Hepatocyte (in vitro differentiated cells): ENCODE measurements at regions not wholly inside any gene's neighbourhood (a gene's known extent, or its start where the extent isn't known, plus 50 kb on each side); places are given as distances from the start of the nearest gene placed in this dataset.

Source experiments
- DNase-seq: peaks from one replicate; pipeline ENCODE4 v3.0.0-alpha.2; 2016; ENCODE audit warnings: low spot score
- H2AFZ ChIP-seq: fragments of 200-600 bp; sonication (generic); 2 replicates; pipeline ENCODE4 v1.6.0; 2016; ENCODE audit warnings: antibody characterized with exemption, mild to moderate bottlenecking
- H3K27ac ChIP-seq: fragments of 200-600 bp; sonication (generic); 2 replicates; pipeline ENCODE4 v1.5.1; 2016; ENCODE audit warnings: mild to moderate bottlenecking
- H3K27me3 ChIP-seq: fragments of 200-600 bp; sonication (generic); 2 replicates; pipeline ENCODE4 v1.6.1; 2016
- H3K36me3 ChIP-seq: fragments of 200-600 bp; sonication (generic); replicated peaks from 2 replicates; pipeline ENCODE4 v1.5.1; 2016; ENCODE audit warnings: low read depth; ENCODE audit not compliant: insufficient read depth
- H3K4me1 ChIP-seq: fragments of 200-600 bp; sonication (generic); 2 replicates; pipeline ENCODE4 v1.5.1; 2016; ENCODE audit warnings: mild to moderate bottlenecking, moderate library complexity; ENCODE audit not compliant: insufficient read depth
- H3K4me2 ChIP-seq: fragments of 200-600 bp; sonication (generic); 2 replicates; pipeline ENCODE4 v1.6.0; 2016
- H3K4me3 ChIP-seq: fragments of 200-600 bp; sonication (generic); 2 replicates; pipeline ENCODE4 v1.5.1; 2016; ENCODE audit warnings: mild to moderate bottlenecking
- H3K79me2 ChIP-seq: fragments of 200-600 bp; sonication (generic); 2 replicates; pipeline ENCODE4 v1.6.0; 2017; ENCODE audit warnings: mild to moderate bottlenecking
- H3K9me2 ChIP-seq: fragments of 200-600 bp; sonication (generic); replicated peaks from 2 replicates; pipeline ENCODE4 v1.6.0; 2017; ENCODE audit warnings: mild to moderate bottlenecking; ENCODE audit not compliant: insufficient read depth
- H3K9me3 ChIP-seq: fragments of 200-600 bp; sonication (generic); 2 replicates; pipeline ENCODE4 v1.5.1; 2016; ENCODE audit warnings: low read depth, mild to moderate bottlenecking
- H4K20me1 ChIP-seq: fragments of 200-600 bp; sonication (generic); 2 replicates; pipeline ENCODE4 v1.6.0; 2016; ENCODE audit warnings: mild to moderate bottlenecking; ENCODE audit not compliant: insufficient read depth, poor library complexity, severe bottlenecking
- EZH2 ChIP-seq: fragments of 200-600 bp; sonication (generic); IDR thresholded peaks from 2 replicates; pipeline ENCODE4 v1.6.1; 2016; ENCODE audit warnings: antibody characterized with exemption, mild to moderate bottlenecking, borderline replicate concordance
- EZH2phosphoT487 ChIP-seq: fragments of 200-600 bp; sonication (generic); IDR thresholded peaks from one replicate; pipeline ENCODE4 v1.6.1; 2018; ENCODE audit warnings: antibody characterized with exemption, mild to moderate bottlenecking, low read depth, moderate library complexity; ENCODE audit not compliant: unreplicated experiment, severe bottlenecking
- WGBS: methylation state at CpG from one replicate; pipeline ENCODE4 v1.1.6; 2016; ENCODE audit warnings: low lambda C conversion rate; ENCODE audit errors: missing lambda C conversion rate; 5-methylcytosine and 5-hydroxymethylcytosine counted together
- TF ChIP-seq, protein P1 (sequence below): fragments of 200-600 bp; sonication (generic); IDR thresholded peaks from 2 replicates; pipeline ENCODE4 v1.5.1; 2016; ENCODE audit warnings: antibody characterized with exemption, mild to moderate bottlenecking; ENCODE audit not compliant: poor library complexity

DNA sequence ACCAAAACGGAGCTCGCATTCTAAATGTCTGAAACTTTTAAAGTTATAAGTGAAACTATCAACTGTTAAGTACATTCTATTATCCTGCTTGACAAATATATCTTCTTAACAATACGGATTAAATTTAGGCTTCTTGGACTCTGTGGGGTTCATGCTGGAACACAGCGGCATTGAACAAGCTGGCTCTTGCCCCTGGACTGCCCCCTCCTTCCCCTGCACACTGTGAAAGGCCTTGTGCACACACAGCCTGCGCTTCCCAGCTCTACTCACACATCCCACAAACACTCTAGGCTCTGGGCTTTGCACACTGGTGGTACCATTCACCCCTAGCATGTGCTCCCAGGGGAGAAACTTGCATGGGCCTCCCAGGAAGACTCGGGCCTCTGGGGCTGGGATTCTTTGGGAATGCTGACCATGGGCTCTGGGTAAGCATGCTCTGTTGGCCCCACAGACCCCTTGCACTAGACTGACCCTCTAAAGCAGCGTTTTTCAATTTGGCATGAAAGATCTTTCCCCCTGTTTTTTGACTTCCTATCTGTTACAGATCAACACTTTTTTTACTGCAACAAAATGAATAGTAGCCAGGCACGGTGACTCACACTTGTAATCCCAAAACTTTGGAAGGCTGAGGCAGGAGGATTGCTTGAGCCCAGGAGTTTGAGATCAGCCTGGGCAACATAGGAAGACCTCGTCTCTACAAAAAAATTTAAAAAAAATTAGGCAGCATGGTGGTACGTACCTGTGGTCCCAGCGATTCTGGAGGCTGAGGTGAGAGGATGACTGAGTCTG lies 96.2 kb upstream of the CPM start:
- H3K27me3 ChIP-seq: no peaks in the 10 kb centered on the region
- WGBS: 87% methylated on average over 11 of the region's 11 CpGs
- no peak overlapping the region for H3K4me3 ChIP-seq
- no peaks in the 10 kb centered on the region for H3K9me3 ChIP-seq
- H3K4me2 ChIP-seq: no peak overlapping the region
- H2AFZ ChIP-seq: no peak overlapping the region
- no peaks in the 10 kb centered on the region for H4K20me1 ChIP-seq
- TF ChIP-seq EZH2: no peak
- DNase-seq: no peak
- no peaks in the 10 kb centered on the region for H3K9me2 ChIP-seq
- H3K4me1 ChIP-seq: no peaks in the 10 kb centered on the region
- no peak overlapping the region for H3K27ac ChIP-seq
- no peaks in the 10 kb centered on the region for H3K36me3 ChIP-seq
- H3K79me2 ChIP-seq: no peaks in the 10 kb centered on the region

- no peaks in the 10 kb centered on the region for H3K4me1 ChIP-seq
- DNase-seq: no peak
- no peaks in the 10 kb centered on the region for H3K9me3 ChIP-seq
- no peak overlapping the region for H3K27ac ChIP-seq
- H3K79me2 ChIP-seq: no peaks in the 10 kb centered on the region
- WGBS: 91% methylated on average over 2 of the region's 2 CpGs
- TF ChIP-seq, protein P1, sequence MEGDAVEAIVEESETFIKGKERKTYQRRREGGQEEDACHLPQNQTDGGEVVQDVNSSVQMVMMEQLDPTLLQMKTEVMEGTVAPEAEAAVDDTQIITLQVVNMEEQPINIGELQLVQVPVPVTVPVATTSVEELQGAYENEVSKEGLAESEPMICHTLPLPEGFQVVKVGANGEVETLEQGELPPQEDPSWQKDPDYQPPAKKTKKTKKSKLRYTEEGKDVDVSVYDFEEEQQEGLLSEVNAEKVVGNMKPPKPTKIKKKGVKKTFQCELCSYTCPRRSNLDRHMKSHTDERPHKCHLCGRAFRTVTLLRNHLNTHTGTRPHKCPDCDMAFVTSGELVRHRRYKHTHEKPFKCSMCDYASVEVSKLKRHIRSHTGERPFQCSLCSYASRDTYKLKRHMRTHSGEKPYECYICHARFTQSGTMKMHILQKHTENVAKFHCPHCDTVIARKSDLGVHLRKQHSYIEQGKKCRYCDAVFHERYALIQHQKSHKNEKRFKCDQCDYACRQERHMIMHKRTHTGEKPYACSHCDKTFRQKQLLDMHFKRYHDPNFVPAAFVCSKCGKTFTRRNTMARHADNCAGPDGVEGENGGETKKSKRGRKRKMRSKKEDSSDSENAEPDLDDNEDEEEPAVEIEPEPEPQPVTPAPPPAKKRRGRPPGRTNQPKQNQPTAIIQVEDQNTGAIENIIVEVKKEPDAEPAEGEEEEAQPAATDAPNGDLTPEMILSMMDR: no peak
- TF ChIP-seq EZH2phosphoT487 (no peak), EZH2 (no peak)
- no peak overlapping the region for H3K4me3 ChIP-seq
- H3K36me3 ChIP-seq: no peaks in the 10 kb centered on the region
- no peaks in the 10 kb centered on the region for H3K9me2 ChIP-seq
- H3K4me2 ChIP-seq: no peak overlapping the region
- no peaks in the 10 kb centered on the region for H3K27me3 ChIP-seq
- no peaks in the 10 kb centered on the region for H4K20me1 ChIP-seq
- H2AFZ ChIP-seq: no peak overlapping the region
These were observed 97.3 kb upstream of the CPM start for GRCh38 chr12:69030321-69030720.

GRCh38 chr12:69036533-69036932 lies 103.6 kb upstream of the CPM start:
- Histone ChIP-seq H3K36me3 (no peaks in the 10 kb centered on the region), H3K79me2 (no peaks in the 10 kb centered on the region), H3K27me3 (no peaks in the 10 kb centered on the region), H3K9me2 (no peaks in the 10 kb centered on the region), H3K9me3 (no peaks in the 10 kb centered on the region), H3K4me2 (peak overlapping the region; percentile 51), H4K20me1 (no peaks in the 10 kb centered on the region), H3K4me3 (no peak overlapping the region), H3K4me1 (peaks cover 7% of the 10 kb centered on the region), H3K27ac (no peak overlapping the region), H2AFZ (no peak overlapping the region)
- TF ChIP-seq EZH2phosphoT487 (no peak), EZH2 (no peak)
- TF ChIP-seq, protein P1: no peak
- DNase-seq: no peak
- 81% methylated on average over 7 of the region's 7 CpGs for WGBS

- H3K27ac ChIP-seq: no peak overlapping the region
- H3K36me3 ChIP-seq: no peaks in the 10 kb centered on the region
- H3K4me3 ChIP-seq: no peak overlapping the region
- WGBS: 71% methylated on average over 4 of the region's 4 CpGs
- DNase-seq: no peak
- H3K4me2 ChIP-seq: peak overlapping the region; percentile 51
- no peaks in the 10 kb centered on the region for H3K9me3 ChIP-seq
- H4K20me1 ChIP-seq: no peaks in the 10 kb centered on the region
- peaks cover 7% of the 10 kb centered on the region for H3K4me1 ChIP-seq
- no peaks in the 10 kb centered on the region for H3K9me2 ChIP-seq
- H2AFZ ChIP-seq: peak overlapping the region; percentile 34
- no peaks in the 10 kb centered on the region for H3K27me3 ChIP-seq
- no peaks in the 10 kb centered on the region for H3K79me2 ChIP-seq
- TF ChIP-seq, protein P1: no peak
- TF ChIP-seq EZH2phosphoT487: no peak
- no peak for TF ChIP-seq EZH2
These were observed 104.0 kb upstream of the CPM start for GRCh38 chr12:69036999-69037398.
